C4-2B (cell line): ENCODE measurements at regions not wholly inside any gene's neighbourhood (a gene's known extent, or its start where the extent isn't known, plus 50 kb on each side); places are given as distances from the start of the nearest gene placed in this dataset.

ENCODE experiments used
- H3K27ac ChIP-seq: fragments of 450-650 bp; 2 replicates; pipeline ENCODE4 v1.5.1; 2017
- ZFX ChIP-seq: fragments of 450-650 bp; IDR thresholded peaks from 2 replicates; pipeline ENCODE4 v1.6.1; 2017
- TF ChIP-seq, protein P1 (sequence below): fragments of 450-650 bp; conservative IDR thresholded peaks from 2 replicates; pipeline ENCODE4 v1.5.1; 2017; ENCODE audit warnings: mild to moderate bottlenecking

DNA sequence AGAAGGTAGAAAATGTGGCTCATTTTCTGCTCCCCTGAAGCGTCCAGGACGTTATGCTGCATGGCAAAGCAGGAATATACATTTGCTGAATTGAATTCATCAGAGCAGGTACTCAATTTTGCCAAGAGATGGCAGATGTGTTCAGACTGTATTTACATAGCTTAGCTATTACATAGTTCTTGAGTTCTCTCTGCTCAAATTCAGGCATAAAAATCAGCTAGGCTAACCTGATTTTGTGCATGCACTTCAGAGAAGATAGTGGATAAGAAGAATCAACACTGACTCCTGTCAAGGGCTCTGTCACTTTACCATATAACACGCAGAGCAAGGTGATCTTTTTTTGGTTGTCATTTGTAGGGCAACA lies 209.2 kb upstream of the FAM3C start:
- no peak for TF ChIP-seq ZFX
- TF ChIP-seq, protein P1, sequence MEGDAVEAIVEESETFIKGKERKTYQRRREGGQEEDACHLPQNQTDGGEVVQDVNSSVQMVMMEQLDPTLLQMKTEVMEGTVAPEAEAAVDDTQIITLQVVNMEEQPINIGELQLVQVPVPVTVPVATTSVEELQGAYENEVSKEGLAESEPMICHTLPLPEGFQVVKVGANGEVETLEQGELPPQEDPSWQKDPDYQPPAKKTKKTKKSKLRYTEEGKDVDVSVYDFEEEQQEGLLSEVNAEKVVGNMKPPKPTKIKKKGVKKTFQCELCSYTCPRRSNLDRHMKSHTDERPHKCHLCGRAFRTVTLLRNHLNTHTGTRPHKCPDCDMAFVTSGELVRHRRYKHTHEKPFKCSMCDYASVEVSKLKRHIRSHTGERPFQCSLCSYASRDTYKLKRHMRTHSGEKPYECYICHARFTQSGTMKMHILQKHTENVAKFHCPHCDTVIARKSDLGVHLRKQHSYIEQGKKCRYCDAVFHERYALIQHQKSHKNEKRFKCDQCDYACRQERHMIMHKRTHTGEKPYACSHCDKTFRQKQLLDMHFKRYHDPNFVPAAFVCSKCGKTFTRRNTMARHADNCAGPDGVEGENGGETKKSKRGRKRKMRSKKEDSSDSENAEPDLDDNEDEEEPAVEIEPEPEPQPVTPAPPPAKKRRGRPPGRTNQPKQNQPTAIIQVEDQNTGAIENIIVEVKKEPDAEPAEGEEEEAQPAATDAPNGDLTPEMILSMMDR: peak; percentile 44
- H3K27ac ChIP-seq: no peak overlapping the region

DNA sequence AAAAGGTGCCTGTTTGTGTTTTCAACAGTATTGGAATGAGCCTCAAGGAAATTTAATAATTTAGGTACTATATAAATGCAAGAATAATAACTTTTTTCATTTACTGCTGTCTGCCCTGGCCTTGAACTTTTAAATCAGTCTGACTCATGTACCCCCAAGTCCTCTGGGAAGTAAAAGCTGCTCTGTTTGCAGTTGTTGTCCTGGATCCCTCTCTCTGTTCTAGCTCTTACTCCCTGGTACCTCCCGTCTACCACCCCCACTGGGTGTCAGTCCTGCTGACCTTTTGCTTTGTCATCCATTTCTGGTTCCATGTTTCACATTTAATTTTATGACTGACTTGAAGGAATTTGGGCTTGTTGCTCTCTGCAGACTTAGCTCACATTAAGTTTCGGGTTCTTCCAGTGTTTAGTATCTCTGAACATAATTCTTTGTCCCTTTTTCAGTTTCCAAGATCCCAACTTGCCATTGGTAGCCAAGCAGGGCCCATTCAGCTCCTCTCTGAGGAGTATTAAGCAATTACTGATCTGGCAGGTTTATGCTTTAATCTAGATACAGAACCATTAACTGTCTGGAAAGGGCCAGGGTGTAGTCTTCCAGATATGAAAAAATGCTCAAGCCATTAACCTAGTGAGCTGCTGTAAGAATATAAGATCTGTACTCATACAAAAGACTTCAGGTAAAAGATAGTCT lies 208.7 kb upstream of the FAM3C start:
- no peak overlapping the region for H3K27ac ChIP-seq
- no peak for TF ChIP-seq ZFX
- TF ChIP-seq, protein P1: no peak

DNA sequence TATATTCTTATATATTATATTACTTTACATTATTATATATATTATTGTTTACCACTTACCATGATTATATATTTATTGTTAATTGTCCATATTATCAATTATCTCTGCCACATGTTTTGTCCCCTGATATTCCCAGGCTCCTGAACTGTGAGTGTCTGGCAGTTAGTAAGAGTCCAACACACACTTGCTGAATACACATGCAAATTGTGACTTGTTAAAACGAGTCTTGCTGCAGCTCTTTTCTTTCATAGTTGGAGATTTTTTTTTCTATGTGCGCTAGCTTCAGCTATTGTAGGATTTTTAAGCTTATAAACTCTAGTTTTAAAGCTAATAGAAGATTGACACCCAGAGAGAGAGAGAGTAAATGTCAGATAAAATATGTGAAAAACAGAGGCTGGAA lies 207.8 kb upstream of the FAM3C start:
- no peak for TF ChIP-seq ZFX
- TF ChIP-seq, protein P1: no peak

DNA sequence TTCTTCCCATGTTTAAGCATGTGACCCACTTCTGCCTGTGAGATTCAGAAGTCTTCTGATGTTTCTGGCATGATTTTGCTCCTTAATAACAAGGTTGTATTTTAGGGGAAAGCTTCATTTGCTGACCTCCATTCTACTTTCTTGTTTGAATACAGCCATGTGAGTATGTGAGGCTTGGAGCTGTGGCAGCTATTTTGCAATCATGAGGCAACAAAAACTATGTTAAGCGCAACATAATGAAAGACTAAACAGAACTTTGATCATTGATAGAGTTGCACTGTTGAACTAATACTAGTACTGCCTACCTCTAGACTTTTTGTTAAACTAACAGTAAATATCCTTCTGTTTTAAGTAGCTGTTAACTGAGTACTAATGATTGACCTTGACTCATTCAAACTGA lies 203.8 kb upstream of the FAM3C start:
- TF ChIP-seq ZFX: no peak
- TF ChIP-seq, protein P1: no peak
- H3K27ac ChIP-seq: no peak overlapping the region

More for the DNA sequence above, 207.8 kb upstream of the FAM3C start:
- H3K27ac ChIP-seq: no peak overlapping the region

DNA sequence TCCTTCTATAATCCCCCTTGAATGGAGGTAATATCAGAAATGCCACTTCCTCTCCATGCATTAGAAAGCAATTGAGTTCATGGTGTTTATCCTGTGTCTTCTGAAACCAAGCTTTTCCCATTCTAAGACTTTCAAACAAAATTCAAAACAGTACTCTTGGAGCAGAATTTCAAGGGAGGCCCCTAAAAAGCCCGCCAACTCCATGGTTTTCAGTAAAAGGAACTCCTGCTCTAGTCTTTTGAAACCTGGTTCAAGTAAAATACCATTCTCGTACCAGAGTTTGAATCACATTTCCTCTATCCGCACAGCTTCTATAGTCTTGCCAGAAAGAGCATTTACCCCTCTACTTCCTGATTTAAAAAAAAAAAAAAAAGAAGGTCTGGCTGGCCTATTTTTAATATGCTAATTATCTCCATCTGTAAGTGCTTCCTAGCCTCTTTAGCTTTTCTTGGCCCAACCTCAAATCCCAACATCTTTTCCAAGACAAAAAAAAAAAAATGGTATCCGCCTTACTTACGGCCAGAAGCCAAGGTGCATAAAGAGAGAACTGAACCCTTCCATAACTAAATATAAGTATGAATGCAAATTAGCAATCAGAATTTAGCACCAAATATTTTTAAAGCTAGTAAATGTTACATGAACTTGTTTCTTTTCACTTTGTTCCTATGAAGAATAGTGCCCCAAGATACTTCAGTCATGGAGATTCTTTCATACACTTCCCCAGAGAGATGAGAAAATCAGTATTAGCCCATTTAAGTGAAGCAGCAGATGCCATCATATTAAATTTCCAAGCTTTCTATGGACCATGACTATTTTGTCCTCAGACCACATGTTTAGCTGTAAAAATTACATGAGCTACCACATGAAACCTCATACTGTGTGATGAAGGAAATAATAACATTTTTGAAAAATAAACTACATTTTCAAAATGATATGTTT lies 199.9 kb upstream of the FAM3C start:
- TF ChIP-seq ZFX: no peak
- no peak overlapping the region for H3K27ac ChIP-seq

DNA sequence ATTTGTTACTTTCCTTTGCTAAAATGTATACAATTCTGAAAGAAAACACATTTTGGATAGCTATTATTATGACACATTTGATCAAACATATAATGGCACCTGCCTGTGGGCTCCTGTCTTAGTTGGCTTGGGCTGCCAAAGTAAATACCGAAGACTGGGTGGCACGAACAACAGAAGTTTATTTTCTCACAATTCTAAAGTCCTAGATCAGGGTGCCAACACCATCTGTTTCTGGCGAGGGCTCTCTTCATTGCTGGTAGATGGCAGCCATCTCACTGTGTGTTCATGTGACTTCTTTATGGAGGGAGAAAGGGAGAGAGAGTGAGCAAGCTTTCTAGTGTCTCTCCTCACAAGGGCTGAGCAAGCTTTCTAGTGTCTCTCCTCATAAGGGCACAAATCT lies 195.8 kb upstream of the FAM3C start:
- no peak overlapping the region for H3K27ac ChIP-seq
- TF ChIP-seq, protein P1: no peak
- no peak for TF ChIP-seq ZFX

DNA sequence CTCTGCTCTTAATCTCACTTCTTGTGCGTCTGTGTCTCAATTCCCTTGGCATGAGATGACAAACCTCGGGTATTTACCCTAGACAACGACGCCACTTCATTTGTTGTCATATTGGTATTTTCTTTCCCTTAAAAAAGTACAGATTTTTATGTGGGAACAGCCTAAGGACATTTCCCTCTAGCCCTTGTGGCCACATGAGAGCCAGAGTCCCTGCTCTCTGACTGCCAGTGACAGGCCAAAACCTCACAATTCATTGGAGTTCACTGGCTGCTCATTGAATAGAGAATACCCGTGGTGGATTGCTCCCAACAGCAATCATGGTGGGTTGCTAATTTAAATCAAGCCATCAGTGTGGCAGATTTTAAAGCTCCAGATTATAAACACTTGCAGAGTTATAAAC lies 191.3 kb upstream of the FAM3C start:
- H3K27ac ChIP-seq: no peak overlapping the region
- TF ChIP-seq, protein P1: no peak
